ENCODE measurements at regions not wholly inside any gene's neighbourhood (a gene's known extent, or its start where the extent isn't known, plus 50 kb on each side); places are given as distances from the start of the nearest gene placed in this dataset.

GRCh38 chr14:87652278-87652677 lies 340.7 kb downstream of the GALC start:
- TF ChIP-seq POLR2AphosphoS5 (IDR thresholded peaks at IDR 0.05; ENCODE audit: low read depth, low read length), result no peak
- TF ChIP-seq REST (IDR thresholded peaks at IDR 0.05; ENCODE audit: insufficient read depth in 1 of 2, low read depth in 2 of 2, low read length in 2 of 2), result no peak
- TF ChIP-seq SIN3A (IDR thresholded peaks at IDR 0.05; ENCODE audit: borderline replicate concordance, insufficient read depth, low read length), result no peak
- no peak for TF ChIP-seq TAF1 (IDR thresholded peaks at IDR 0.05; ENCODE audit: borderline replicate concordance, insufficient read depth, low read length)

Data from PFSK-1 (cell line).